Astrocyte of the cerebellum (primary cell): ENCODE measurements at regions not wholly inside any gene's neighbourhood (a gene's known extent, or its start where the extent isn't known, plus 50 kb on each side); places are given as distances from the start of the nearest gene placed in this dataset.

Source experiments
- DNase-seq: peaks from one replicate; pipeline ENCODE4 v3.0.0-alpha.2; 2011; ENCODE audit warnings: low read depth
- H3K4me3 ChIP-seq: 2 replicates; pipeline ENCODE4 v1.5.1; 2011; ENCODE audit warnings: mild to moderate bottlenecking, low read depth, low read length, moderate library complexity
- in situ Hi-C: cut with HindIII; loops from 2 replicates; pipeline ENCODE4 v1.10.0; 2017; ENCODE audit warnings: low sequenced_read_pairs
- TF ChIP-seq, protein P1 (sequence below): IDR thresholded peaks from 2 replicates; pipeline ENCODE4 v1.5.1; 2012; ENCODE audit warnings: low read length, low read depth, moderate library complexity, mild to moderate bottlenecking; ENCODE audit errors: missing control alignments

DNA sequence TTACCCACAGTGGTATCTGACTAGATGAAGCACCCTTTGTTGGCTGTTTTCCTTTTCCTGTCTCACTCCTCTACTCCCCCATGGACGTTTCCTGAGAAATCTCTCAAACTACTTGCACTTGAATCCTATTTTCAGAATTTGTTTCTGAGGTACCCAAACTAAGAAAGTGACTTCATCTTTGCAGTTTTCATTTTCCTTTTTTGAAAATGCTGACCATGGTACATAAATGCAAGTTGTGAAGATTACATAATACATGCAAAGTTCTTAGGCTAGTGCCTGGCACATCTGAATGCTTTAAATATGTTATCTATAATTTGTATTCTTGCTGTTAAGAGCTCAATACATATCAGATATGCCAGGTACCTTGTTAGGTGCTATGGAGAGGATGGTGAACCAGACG, 644.7 kb upstream of the TENM4 start:
- H3K4me3 ChIP-seq, result no peak overlapping the region
- TF ChIP-seq, protein P1, sequence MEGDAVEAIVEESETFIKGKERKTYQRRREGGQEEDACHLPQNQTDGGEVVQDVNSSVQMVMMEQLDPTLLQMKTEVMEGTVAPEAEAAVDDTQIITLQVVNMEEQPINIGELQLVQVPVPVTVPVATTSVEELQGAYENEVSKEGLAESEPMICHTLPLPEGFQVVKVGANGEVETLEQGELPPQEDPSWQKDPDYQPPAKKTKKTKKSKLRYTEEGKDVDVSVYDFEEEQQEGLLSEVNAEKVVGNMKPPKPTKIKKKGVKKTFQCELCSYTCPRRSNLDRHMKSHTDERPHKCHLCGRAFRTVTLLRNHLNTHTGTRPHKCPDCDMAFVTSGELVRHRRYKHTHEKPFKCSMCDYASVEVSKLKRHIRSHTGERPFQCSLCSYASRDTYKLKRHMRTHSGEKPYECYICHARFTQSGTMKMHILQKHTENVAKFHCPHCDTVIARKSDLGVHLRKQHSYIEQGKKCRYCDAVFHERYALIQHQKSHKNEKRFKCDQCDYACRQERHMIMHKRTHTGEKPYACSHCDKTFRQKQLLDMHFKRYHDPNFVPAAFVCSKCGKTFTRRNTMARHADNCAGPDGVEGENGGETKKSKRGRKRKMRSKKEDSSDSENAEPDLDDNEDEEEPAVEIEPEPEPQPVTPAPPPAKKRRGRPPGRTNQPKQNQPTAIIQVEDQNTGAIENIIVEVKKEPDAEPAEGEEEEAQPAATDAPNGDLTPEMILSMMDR, result no peak
- in situ Hi-C loops, result no loop called here
- no peak for DNase-seq

DNA sequence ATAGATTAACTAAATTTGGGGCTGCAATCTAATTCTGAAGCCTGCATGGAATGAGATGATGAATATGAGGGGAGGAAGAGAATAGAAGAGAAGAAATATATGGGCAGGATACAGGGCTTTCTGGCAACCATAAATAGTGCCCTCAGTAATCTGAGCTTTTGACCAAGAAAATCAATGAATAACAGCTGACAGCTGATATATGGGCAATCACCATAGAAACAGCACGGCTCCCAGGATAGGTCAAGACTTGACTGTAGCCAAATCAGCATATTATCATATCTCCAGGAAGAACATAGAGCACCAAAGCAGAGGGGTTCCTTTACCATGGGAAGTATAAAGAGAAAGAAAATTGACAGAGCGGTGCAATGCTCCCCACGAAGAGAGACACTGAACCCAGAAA, 643.8 kb upstream of the TENM4 start:
- no peak for DNase-seq
- TF ChIP-seq, protein P1, result no peak
- in situ Hi-C loops, result no loop called here
- H3K4me3 ChIP-seq, result no peak overlapping the region

DNA sequence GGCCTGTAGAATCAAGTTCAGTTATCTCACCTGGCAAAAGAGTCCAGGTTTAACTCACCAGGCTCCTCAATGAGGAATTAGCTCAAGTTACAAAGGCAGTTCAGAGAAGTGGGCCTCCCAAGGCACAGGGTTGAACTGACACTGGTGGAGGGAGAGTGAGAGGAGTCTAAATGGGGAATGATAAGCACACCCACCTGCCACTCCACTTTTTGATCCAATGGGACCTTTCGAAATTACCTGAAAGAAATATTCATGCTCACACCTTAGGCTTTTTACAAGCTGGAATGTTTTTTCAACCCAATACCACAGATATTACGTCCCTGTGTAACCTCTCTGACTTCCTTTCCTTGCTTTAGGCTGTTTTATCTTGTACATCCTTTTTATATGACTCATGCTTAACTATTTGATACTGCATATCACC, 642.7 kb upstream of the TENM4 start:
- TF ChIP-seq, protein P1, result no peak
- H3K4me3 ChIP-seq, result no peak overlapping the region
- in situ Hi-C loops, result no loop called here
- DNase-seq, result no peak

DNA sequence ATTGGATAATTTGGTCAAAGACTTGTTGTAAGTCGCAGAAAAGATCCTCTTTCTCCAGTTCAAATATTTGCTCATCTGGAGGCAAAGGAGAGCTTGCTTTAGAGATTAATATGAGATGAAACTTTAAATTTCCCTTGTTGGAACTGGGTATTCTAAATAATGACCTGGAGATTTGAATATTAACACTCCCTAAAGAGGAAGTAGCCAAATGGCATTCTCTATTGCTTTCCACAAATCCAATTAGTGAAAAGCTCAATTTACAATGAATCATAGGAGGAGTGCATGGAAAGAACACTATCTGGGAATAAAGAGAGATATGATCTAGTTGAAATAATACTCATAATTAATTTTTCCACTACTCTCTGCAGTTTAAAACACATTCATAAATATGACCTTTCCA, 641.6 kb upstream of the TENM4 start:
- DNase-seq, result no peak
- in situ Hi-C loops, result no loop called here
- H3K4me3 ChIP-seq, result no peak overlapping the region
- TF ChIP-seq, protein P1, result no peak

DNA sequence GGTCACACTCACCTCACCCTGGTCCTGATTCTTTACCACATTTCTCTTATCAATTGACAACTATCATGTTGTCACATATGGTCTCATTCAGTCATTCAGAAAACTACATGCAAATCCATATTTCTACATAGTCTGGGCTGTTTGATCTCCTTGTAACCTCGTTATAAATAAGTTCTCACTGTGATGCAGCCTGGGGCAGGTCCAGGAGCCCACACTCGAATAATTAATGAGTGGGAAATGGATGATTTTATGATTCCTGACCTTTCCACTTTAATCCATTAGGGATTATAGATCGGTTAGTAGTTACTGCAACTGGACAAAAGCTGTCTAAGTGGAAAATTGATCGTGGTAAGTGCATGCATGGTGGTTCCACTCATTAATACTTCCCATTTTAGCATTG, 636.3 kb upstream of the TENM4 start:
- in situ Hi-C loops, result no loop called here
- DNase-seq, result no peak
- TF ChIP-seq, protein P1, result no peak
- no peak overlapping the region for H3K4me3 ChIP-seq

DNA sequence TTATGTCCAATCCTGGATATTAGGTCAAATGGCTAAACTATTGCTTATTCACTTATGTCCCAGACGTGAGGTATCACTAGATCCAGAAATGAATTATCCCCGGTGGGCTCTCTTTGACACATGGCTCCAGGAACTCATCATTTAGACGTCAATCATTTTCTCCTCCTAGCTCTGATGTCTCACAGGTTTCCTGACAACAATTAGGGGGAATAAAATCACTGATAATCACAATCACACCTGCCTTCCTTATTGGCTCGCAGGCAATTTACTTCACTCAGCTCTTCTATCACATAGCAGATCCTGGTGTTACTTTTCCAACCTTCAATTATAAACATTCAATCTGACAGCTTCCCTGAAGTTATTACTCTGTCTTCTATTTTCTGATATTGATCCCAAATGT, 634.0 kb upstream of the TENM4 start:
- TF ChIP-seq, protein P1, result no peak
- no peak for DNase-seq
- in situ Hi-C loops, result no loop called here
- H3K4me3 ChIP-seq, result no peak overlapping the region

DNA sequence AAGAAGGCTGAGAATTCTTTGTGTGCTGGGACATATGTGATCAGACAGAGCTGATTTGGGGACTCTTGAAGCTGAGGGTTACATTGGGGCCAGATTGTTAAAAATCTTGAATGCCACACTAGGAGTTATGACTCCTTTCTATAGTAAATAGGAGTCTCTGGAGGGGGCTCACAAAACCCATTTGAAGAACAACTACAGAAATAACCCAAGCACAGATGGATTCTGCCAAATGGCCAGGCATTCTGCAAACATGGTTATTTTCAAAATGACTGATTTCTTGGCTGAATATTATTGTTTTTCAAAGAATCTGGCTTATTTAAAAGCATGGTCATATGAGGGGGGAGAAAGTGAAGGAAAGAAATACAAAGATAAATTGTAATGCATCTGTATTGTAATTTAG, 625.5 kb upstream of the TENM4 start:
- in situ Hi-C loops, result no loop called here
- no peak for DNase-seq
- no peak overlapping the region for H3K4me3 ChIP-seq
- TF ChIP-seq, protein P1, result no peak
